Epithelial cell of esophagus (primary cell): ENCODE measurements at regions not wholly inside any gene's neighbourhood (a gene's known extent, or its start where the extent isn't known, plus 50 kb on each side); places are given as distances from the start of the nearest gene placed in this dataset.

Experiments used
- DNase-seq: peaks from one replicate; pipeline ENCODE4 v3.0.0; 2010; ENCODE audit warnings: low read depth
- H3K4me3 ChIP-seq: 2 replicates; pipeline ENCODE4 v1.5.1; 2011; ENCODE audit warnings: mild to moderate bottlenecking, low read length, control low read depth
- TF ChIP-seq, protein P1 (sequence below): IDR thresholded peaks from 2 replicates; pipeline ENCODE4 v1.5.1; 2011; ENCODE audit warnings: low read depth, mild to moderate bottlenecking, low read length, control low read depth, inconsistent platforms; ENCODE audit not compliant: insufficient read depth; ENCODE audit errors: missing control alignments

DNA sequence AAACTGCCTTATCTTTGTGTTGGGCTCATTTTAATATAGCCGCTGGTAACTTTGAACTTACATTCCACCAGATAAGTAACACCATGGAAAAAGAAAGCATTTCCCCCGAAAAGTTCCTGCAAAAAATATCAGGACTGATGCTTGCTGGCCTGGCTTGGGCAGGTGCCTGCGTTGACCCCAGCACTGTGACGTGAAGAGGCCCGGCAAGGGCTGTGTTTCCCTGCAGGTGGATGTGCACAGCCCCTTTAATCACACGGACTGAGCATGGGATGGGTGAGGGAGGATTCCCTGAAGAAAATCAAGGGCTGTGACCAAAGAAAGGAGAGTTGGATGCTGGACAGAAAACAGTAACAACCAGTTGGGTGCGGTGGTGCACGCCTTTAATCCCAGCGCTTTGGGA, 138.2 kb downstream of the NSG2 start:
- DNase-seq: no peak
- no peak overlapping the region for H3K4me3 ChIP-seq
- TF ChIP-seq, protein P1, sequence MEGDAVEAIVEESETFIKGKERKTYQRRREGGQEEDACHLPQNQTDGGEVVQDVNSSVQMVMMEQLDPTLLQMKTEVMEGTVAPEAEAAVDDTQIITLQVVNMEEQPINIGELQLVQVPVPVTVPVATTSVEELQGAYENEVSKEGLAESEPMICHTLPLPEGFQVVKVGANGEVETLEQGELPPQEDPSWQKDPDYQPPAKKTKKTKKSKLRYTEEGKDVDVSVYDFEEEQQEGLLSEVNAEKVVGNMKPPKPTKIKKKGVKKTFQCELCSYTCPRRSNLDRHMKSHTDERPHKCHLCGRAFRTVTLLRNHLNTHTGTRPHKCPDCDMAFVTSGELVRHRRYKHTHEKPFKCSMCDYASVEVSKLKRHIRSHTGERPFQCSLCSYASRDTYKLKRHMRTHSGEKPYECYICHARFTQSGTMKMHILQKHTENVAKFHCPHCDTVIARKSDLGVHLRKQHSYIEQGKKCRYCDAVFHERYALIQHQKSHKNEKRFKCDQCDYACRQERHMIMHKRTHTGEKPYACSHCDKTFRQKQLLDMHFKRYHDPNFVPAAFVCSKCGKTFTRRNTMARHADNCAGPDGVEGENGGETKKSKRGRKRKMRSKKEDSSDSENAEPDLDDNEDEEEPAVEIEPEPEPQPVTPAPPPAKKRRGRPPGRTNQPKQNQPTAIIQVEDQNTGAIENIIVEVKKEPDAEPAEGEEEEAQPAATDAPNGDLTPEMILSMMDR: no peak

DNA sequence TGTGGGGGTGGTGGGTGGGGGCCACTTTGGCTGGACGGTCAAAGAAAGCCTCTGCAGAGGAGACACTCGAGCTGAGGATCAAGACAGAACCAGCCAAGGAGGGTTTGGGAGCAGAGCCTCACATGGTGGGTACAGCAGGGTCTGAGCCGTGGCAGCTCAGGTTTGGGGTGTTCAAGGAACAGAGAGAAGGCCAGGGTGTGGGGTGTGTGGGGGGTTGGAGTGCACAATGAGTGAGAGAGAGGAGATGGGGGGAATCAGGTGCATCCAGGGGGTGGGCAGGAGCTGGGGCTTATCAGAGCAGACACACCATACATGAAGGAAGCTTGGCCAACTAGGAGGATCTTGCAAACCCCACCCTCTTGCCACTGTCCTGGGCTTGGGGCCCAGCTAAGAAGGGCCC, 140.0 kb downstream of the NSG2 start:
- no peak overlapping the region for H3K4me3 ChIP-seq
- TF ChIP-seq, protein P1: no peak
- DNase-seq: no peak

DNA sequence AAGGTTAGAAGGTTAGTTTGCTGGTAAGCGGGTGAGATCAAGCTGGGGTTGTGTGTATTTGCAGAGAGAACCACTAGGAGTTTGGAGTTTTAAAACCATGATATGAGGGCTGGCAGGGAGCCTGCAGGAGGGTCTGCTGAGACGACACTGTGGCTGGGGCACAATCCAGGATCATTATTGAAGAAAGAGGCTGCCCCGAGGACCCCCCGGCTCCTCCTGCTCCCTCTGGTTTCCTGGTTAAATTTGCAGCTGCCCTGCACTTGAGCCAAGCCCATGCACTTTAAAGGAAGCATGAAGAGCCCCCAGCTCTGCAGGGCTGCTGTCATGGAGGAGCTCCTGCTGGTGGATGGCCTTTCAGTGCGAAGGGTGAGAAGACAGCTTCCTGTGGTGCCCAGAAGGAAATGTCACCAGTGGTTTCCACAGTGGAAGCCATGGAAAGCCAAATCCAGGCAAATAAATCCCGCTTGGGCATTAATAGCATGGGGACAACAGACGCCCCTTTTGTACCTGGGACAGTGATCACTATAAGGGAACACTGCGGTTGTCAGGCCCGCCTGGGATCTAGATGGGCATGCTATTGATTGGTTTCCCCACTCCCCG, 140.7 kb downstream of the NSG2 start:
- H3K4me3 ChIP-seq: no peak overlapping the region
- TF ChIP-seq, protein P1: no peak
- DNase-seq: no peak

DNA sequence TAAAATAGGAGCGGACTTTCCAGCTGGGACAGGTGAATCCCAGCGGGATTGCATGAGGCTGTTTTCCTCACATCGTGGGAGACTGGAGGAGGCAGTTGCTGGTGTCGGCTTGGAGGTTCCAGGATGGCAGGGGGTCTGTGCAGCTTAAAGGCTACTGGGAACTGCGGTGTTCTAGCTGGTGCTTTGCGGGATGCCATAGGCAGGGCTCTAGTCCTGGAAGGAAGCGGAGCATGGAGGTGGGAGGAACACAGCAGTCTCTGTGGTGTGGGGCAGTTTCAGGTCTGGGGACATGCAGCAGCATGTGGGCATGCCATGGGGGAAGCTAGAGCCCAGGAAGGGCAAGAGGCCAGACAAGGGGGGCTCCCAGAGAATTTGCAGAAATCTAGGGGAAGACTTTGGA, 141.5 kb downstream of the NSG2 start:
- TF ChIP-seq, protein P1: no peak
- DNase-seq: no peak
- no peak overlapping the region for H3K4me3 ChIP-seq

DNA sequence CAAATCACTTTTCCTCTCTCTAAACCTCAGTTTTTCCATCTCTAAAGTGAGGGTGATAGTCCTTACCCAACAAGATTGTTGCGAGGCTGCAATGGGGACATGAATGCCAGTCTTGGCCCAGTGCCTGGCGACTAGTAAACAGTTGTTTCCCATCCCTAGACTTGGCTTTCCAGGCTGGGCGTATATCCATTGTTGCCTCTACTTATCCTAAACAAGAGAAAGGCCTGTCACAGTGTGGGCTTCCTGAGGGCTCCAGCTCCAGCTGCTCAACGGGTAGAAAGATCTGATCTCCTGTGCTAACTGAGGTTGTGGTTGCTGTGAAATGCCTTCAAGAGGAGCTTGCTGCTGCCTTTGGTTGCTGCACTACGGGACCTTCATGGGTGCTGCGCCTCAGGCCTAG, 142.0 kb downstream of the NSG2 start:
- TF ChIP-seq, protein P1: no peak
- no peak for DNase-seq
- H3K4me3 ChIP-seq: no peak overlapping the region

DNA sequence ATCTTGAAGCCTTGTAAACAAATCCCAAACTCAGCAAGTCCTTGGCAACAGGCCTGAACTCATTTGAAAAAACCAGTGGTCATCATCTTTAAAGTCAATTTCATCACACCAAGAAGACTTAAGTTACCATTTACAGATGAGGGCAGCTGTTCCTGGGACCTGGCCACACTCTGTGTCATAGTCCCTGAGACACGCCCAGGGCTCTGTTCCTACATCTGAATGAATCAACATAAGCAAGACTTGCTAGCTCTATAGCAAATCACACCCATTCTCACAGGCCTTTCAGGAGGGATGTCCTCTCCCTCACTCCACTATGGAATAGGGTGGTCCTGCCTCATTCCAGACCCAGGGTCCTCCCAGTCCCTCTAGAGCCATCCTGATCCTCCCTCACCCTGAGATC, 142.8 kb downstream of the NSG2 start:
- no peak overlapping the region for H3K4me3 ChIP-seq
- no peak for DNase-seq
- TF ChIP-seq, protein P1: no peak

DNA sequence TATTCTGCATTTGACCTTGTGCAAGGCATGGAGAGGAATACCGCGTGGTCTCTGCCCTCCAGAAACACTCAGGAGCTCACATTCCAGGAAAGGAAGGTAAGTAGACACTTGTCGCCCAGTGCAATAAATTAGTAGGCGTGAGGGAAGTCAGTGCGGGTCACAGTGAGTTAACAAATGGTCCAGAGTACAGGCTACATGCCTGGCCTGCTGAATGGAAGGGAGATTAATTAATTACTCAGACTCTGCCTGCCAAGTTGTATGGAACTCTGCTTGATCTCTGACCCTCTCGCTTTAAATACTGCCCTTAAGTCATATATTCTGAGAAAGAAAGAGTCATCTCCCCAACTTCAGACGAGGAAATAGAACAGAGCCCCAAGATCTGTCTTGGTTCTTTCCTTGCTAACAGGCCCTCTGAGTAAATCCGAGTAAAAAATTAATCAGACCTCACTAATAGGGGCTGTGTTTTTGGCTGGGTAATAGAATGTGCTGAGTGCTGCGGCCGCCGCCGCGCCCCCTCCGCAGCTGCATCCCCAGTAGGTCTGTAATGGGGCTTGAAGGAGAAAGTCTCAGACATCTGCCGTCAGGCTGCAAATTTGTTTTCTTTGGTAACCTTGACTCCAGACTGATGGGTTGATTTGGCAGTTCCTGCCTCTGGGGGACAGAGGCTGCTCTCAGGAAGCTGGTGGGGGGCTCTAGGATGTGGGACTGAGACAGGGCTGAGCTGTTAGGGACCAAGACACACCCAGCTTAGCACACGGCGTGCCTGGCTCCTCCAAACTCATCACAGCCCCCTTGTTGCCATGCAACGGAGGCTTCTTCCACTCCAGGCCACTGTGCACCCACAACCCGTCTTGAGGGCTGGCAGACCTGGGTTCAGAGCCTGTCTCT, 144.4 kb downstream of the NSG2 start:
- TF ChIP-seq, protein P1: no peak
- no peak overlapping the region for H3K4me3 ChIP-seq
- DNase-seq: no peak
